H9 (cell line): ENCODE measurements at regions not wholly inside any gene's neighbourhood (a gene's known extent, or its start where the extent isn't known, plus 50 kb on each side); places are given as distances from the start of the nearest gene placed in this dataset.

Experiments
- DNase-seq: peaks from one replicate; pipeline ENCODE4 v3.0.0-alpha.2; 2017
- H2AFZ ChIP-seq: one replicate; pipeline ENCODE4 v1.6.1; 2013; ENCODE audit warnings: mild to moderate bottlenecking, low read length, control low read depth, moderate library complexity
- H2AK5ac ChIP-seq: 2 replicates; pipeline ENCODE4 v1.6.1; 2013; ENCODE audit warnings: low read length, control low read depth, mixed read lengths; ENCODE audit not compliant: insufficient read length
- H2BK120ac ChIP-seq: one replicate; pipeline ENCODE4 v1.6.1; 2013; ENCODE audit warnings: low read depth, mild to moderate bottlenecking, low read length, control low read depth, inconsistent platforms; ENCODE audit not compliant: poor library complexity, severe bottlenecking
- H2BK12ac ChIP-seq: 2 replicates; pipeline ENCODE4 v1.6.1; 2013; ENCODE audit warnings: low read length, control low read depth, mixed read lengths, low read depth; ENCODE audit not compliant: insufficient read length
- H2BK15ac ChIP-seq: 2 replicates; pipeline ENCODE4 v1.6.1; 2013; ENCODE audit warnings: low read depth, low read length, control low read depth
- H2BK20ac ChIP-seq: one replicate; pipeline ENCODE4 v1.6.1; 2013; ENCODE audit warnings: low read depth, mild to moderate bottlenecking, low read length, control low read depth, inconsistent platforms; ENCODE audit not compliant: poor library complexity, severe bottlenecking
- H2BK5ac ChIP-seq: 2 replicates; pipeline ENCODE4 v1.6.1; 2013; ENCODE audit warnings: low read length, control low read depth, mixed read lengths; ENCODE audit not compliant: insufficient read length
- H3K14ac ChIP-seq: 2 replicates; pipeline ENCODE4 v1.6.1; 2013; ENCODE audit warnings: low read length, control low read depth; ENCODE audit not compliant: insufficient read depth
- H3K18ac ChIP-seq: 2 replicates; pipeline ENCODE4 v1.6.1; 2013; ENCODE audit warnings: low read depth, mild to moderate bottlenecking, mixed read lengths, low read length, control low read depth; ENCODE audit not compliant: insufficient read length
- H3K23ac ChIP-seq: 2 replicates; pipeline ENCODE4 v1.6.1; 2013; ENCODE audit warnings: low read length, control low read depth, mixed read lengths, low read depth; ENCODE audit not compliant: insufficient read length
- H3K23me2 ChIP-seq: 2 replicates; pipeline ENCODE4 v1.6.1; 2013; ENCODE audit warnings: low read depth, mild to moderate bottlenecking, mixed read lengths, low read length, control low read depth; ENCODE audit not compliant: insufficient read length, poor library complexity, severe bottlenecking
- H3K27ac ChIP-seq: 2 replicates; pipeline ENCODE4 v1.5.1; 2013; ENCODE audit warnings: low read length, control low read depth, mixed read lengths, low read depth; ENCODE audit not compliant: insufficient read length
- H3K27me3 ChIP-seq: 2 replicates; pipeline ENCODE4 v1.6.1; 2013; ENCODE audit warnings: low read length, control low read depth, inconsistent platforms; ENCODE audit not compliant: insufficient read depth
- H3K4ac ChIP-seq: 2 replicates; pipeline ENCODE4 v1.6.1; 2013; ENCODE audit warnings: low read depth, mild to moderate bottlenecking, control low read depth, inconsistent platforms, low read length, moderate library complexity
- H3K4me1 ChIP-seq: 2 replicates; pipeline ENCODE4 v1.6.1; 2013; ENCODE audit warnings: low read length, control low read depth, inconsistent platforms; ENCODE audit not compliant: insufficient read depth
- H3K4me2 ChIP-seq: 2 replicates; pipeline ENCODE4 v1.6.1; 2013; ENCODE audit warnings: low read length, control low read depth, mixed read lengths; ENCODE audit not compliant: insufficient read length, insufficient read depth
- H3K56ac ChIP-seq: 2 replicates; pipeline ENCODE4 v1.6.1; 2013; ENCODE audit warnings: low read depth, mild to moderate bottlenecking, mixed read lengths, low read length, control low read depth; ENCODE audit not compliant: insufficient read length
- H3K79me1 ChIP-seq: 2 replicates; pipeline ENCODE4 v1.6.1; 2013; ENCODE audit warnings: low read depth, mild to moderate bottlenecking, moderate library complexity, low read length, control low read depth, inconsistent platforms; ENCODE audit not compliant: insufficient read depth, poor library complexity, severe bottlenecking
- H3K79me2 ChIP-seq: 2 replicates; pipeline ENCODE4 v1.6.1; 2013; ENCODE audit warnings: low read length, control low read depth, inconsistent platforms; ENCODE audit not compliant: insufficient read depth
- H3K9ac ChIP-seq: 2 replicates; pipeline ENCODE4 v1.6.1; 2013; ENCODE audit warnings: low read length, control low read depth, mixed read lengths; ENCODE audit not compliant: insufficient read length; ENCODE audit errors: extremely low read depth
- H3K9me3 ChIP-seq: one replicate; pipeline ENCODE4 v1.6.1; 2013; ENCODE audit warnings: low read depth, low read length, inconsistent platforms; ENCODE audit not compliant: control insufficient read depth
- H3T11ph ChIP-seq: one replicate; pipeline ENCODE4 v1.6.1; 2013; ENCODE audit warnings: mild to moderate bottlenecking, low read length, control low read depth, inconsistent platforms
- H4K20me1 ChIP-seq: one replicate; pipeline ENCODE4 v1.6.1; 2013; ENCODE audit not compliant: control insufficient read depth, insufficient read length, insufficient read depth
- H4K5ac ChIP-seq: 2 replicates; pipeline ENCODE4 v1.6.1; 2013; ENCODE audit warnings: low read depth, mild to moderate bottlenecking, mixed read lengths, low read length, control low read depth; ENCODE audit not compliant: insufficient read length
- H4K8ac ChIP-seq: replicated peaks from 2 replicates; pipeline ENCODE4 v1.6.1; 2013; ENCODE audit warnings: low read length, control low read depth, mixed read lengths, low read depth; ENCODE audit not compliant: insufficient read length
- H4K91ac ChIP-seq: 2 replicates; pipeline ENCODE4 v1.6.1; 2013; ENCODE audit warnings: low read depth, mild to moderate bottlenecking, moderate library complexity, mixed read lengths, low read length, control low read depth; ENCODE audit not compliant: insufficient read length
- H3K27ac Mint-ChIP-seq, 3 experiments: 2 replicates in 2 of 3; 3 replicates in 1 of 3; pipeline ENCODE4 v1.8.0; 2020 to 2021; ENCODE audit warnings: mixed read lengths in 3 of 3, mild to moderate bottlenecking in 1 of 3, moderate library complexity in 1 of 3
- H3K27me3 Mint-ChIP-seq: 2 replicates; pipeline ENCODE4 v1.8.0; 2021; ENCODE audit warnings: low read depth, mild to moderate bottlenecking, moderate library complexity, mixed read lengths
- H3K36me3 Mint-ChIP-seq, 3 experiments: 2 replicates in 2 of 3; 3 replicates in 1 of 3; pipeline ENCODE4 v1.8.0; 2020 to 2021; ENCODE audit warnings: low read depth in 3 of 3, mixed read lengths in 3 of 3; ENCODE audit not compliant: insufficient read depth in 1 of 3
- H3K4me1 Mint-ChIP-seq, 2 experiments: 2 replicates each; pipeline ENCODE4 v1.8.0; 2020; ENCODE audit warnings: mixed read lengths in 2 of 2
- H3K4me3 Mint-ChIP-seq, 2 experiments: 2 replicates in 1 of 2; 3 replicates in 1 of 2; pipeline ENCODE4 v1.8.0; 2020 to 2021; ENCODE audit warnings: mild to moderate bottlenecking in 2 of 2, mixed read lengths in 2 of 2, moderate library complexity in 1 of 2
- H3K9me3 Mint-ChIP-seq, 2 experiments: 2 replicates in 1 of 2; 3 replicates in 1 of 2; pipeline ENCODE4 v1.8.0; 2020; ENCODE audit warnings: mild to moderate bottlenecking in 2 of 2, mixed read lengths in 2 of 2, moderate library complexity in 1 of 2
- CTCF ChIP-seq: fragments of 200-600 bp; sonication (generic); conservative IDR thresholded peaks from 3 replicates; pipeline ENCODE4 v1.8.0; 2021; ENCODE audit warnings: antibody characterized with exemption, mild to moderate bottlenecking
- WGBS: extraction: QIAGEN DNeasy Blood & Tissue Kit; methylation state at CpG from one replicate; pipeline ENCODE4 v1.1.7; 2013; ENCODE audit warnings: missing lambda C conversion rate, low lambda C conversion rate, mixed read lengths; ENCODE audit not compliant: insufficient read length; ENCODE audit errors: extremely low coverage; 5-methylcytosine and 5-hydroxymethylcytosine counted together

DNA sequence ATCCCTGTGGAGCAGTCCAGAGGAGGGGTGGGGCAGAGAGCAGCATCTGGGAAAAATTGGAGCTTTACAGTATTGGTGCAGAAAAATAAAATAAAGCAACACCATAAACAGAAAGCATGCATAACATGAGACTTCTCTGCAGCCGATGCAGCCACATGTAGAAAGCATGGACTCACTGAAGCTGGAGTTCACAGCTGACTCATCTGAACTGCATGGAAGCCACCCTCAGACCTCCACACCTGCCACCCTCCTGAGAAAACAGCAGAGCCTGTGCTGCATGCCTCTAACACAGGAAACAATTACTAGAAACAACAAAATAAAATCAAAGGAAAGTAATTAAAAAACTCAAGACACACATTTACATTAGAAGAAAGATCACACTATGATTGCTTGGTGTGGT lies 169.4 kb upstream of the ALKAL2 start:
- no peak overlapping the region for H3K56ac ChIP-seq
- no peaks in the 10 kb centered on the region for H3K79me1 ChIP-seq

More for the DNA sequence above, 169.4 kb upstream of the ALKAL2 start:
- no peak overlapping the region for H3K14ac ChIP-seq
- no peaks in the 10 kb centered on the region for H3K23me2 ChIP-seq
- no peaks in the 10 kb centered on the region for H3K27me3 ChIP-seq
- no peak overlapping the region for H2AFZ ChIP-seq
- Mint-ChIP-seq H3K9me3 (no peaks in the 10 kb centered on the region), H3K36me3 (no peaks in the 10 kb centered on the region), H3K27ac (peak overlapping the region in 1 of 3 experiments; percentile 81; a peak in 1 of 7 replicates), H3K4me3 (no peak overlapping the region), H3K27me3 (peaks cover 4% of the 10 kb centered on the region), H3K4me1 (peaks cover 9 to 13% of the 10 kb centered on the region in 2 experiments)
- no peak overlapping the region for H4K91ac ChIP-seq
- H3K79me2 ChIP-seq = no peaks in the 10 kb centered on the region
- no peak overlapping the region for H2BK20ac ChIP-seq
- H2AK5ac ChIP-seq = no peak overlapping the region
- DNase-seq = no peak
- H3K27ac ChIP-seq = no peak overlapping the region
- no peak overlapping the region for H2BK12ac ChIP-seq
- no peak overlapping the region for H3K9ac ChIP-seq
- WGBS = no CpG with 5 or more reads among the region's 1 CpG
- H2BK5ac ChIP-seq = no peak overlapping the region
- H2BK15ac ChIP-seq = no peak overlapping the region
- H3K18ac ChIP-seq = no peak overlapping the region
- H4K5ac ChIP-seq = no peak overlapping the region
- H2BK120ac ChIP-seq = no peak overlapping the region
- H3K23ac ChIP-seq = no peak overlapping the region
- no peak for TF ChIP-seq CTCF
- H3K4ac ChIP-seq = no peak overlapping the region
- no peaks in the 10 kb centered on the region for H3K9me3 ChIP-seq
- no peak overlapping the region for H4K8ac ChIP-seq
- H3K4me2 ChIP-seq = no peak overlapping the region
- no peaks in the 10 kb centered on the region for H4K20me1 ChIP-seq
- no peaks in the 10 kb centered on the region for H3K4me1 ChIP-seq
- no peak overlapping the region for H3T11ph ChIP-seq
